Stomach (tissue), 8 donors: ENCODE measurements at regions not wholly inside any gene's neighbourhood (a gene's known extent, or its start where the extent isn't known, plus 50 kb on each side); places are given as distances from the start of the nearest gene placed in this dataset.

Experiments
- DNase-seq, 2 donors: peaks; one replicate each; pipeline versions ENCODE4 v3.0.0 to v3.0.0-alpha.2; 2013 to 2019
- H3K27ac ChIP-seq, 5 donors: fragments of 200-600 bp in 4 of 5; sonication (generic) in 4 of 5; one replicate each; pipeline ENCODE4 v1.5.1; 2013 to 2019; ENCODE audit warnings: mild to moderate bottlenecking in 1 of 5, moderate library complexity in 1 of 5
- H3K27me3 ChIP-seq, 3 donors: fragments of 200-600 bp; sonication (generic); one replicate each; pipeline ENCODE4 v1.5.1; 2017 to 2019; ENCODE audit warnings: mixed run types in 1 of 3
- H3K36me3 ChIP-seq, 4 donors: fragments of 200-600 bp; sonication (generic); 1 replicate in 3 of 4; 2 replicates in 1 of 4; pipeline ENCODE4 v1.5.1; 2016 to 2019
- H3K4me1 ChIP-seq, 4 donors: fragments of 200-600 bp; sonication (generic); one replicate each; pipeline ENCODE4 v1.5.1; 2016 to 2019
- H3K4me3 ChIP-seq, 4 donors: fragments of 200-600 bp; sonication (generic) in 3 of 4; one replicate each; pipeline ENCODE4 v1.5.1; 2016 to 2019; ENCODE audit warnings: mild to moderate bottlenecking in 1 of 4
- H3K9me3 ChIP-seq, 4 donors: fragments of 200-600 bp; sonication (generic); one replicate each; pipeline ENCODE4 v1.5.1; 2016 to 2019
- CTCF ChIP-seq, 7 experiments: fragments of 450-650 bp in 4 of 7; fragments of 200-600 bp in 3 of 7; sonication (generic) in 3 of 7; IDR thresholded peaks; one replicate each; pipeline ENCODE4 v1.5.1; 2016 to 2019; ENCODE audit warnings: antibody characterized with exemption in 7 of 7, control low read depth in 2 of 7, mild to moderate bottlenecking in 1 of 7
- EP300 ChIP-seq: sonication (generic); formaldehyde crosslinking; IDR thresholded peaks from one replicate; pipeline ENCODE4 v1.6.1; 2017; ENCODE audit warnings: antibody characterized with exemption
- POLR2A ChIP-seq, 4 donors: fragments of 450-650 bp; IDR thresholded peaks; one replicate each; pipeline ENCODE4 v1.6.1; 2016; ENCODE audit warnings: antibody characterized with exemption in 4 of 4, control low read depth in 2 of 4, mild to moderate bottlenecking in 1 of 4, moderate library complexity in 1 of 4
- POLR2AphosphoS5 ChIP-seq, 3 donors: sonication (generic); formaldehyde crosslinking; IDR thresholded peaks; one replicate each; pipeline ENCODE4 v1.6.1; 2016; ENCODE audit warnings: antibody characterized with exemption in 3 of 3
- WGBS, 5 donors: extraction: QIAGEN DNeasy Blood & Tissue Kit in 3 of 5; methylation state at CpG; one replicate each; pipeline versions ENCODE4 v1.1.5 to v1.1.7; 2013 to 2018; 5-methylcytosine and 5-hydroxymethylcytosine counted together
- intact Hi-C: fragments of 100-400 bp; cut with DNase I; formaldehyde crosslinking; loops from one replicate; pipeline ENCODE4 v1.15.1; 2023; ENCODE audit warnings: low total_unique reads
- donor health status: healthy with polysubstance abuse.
- donor health status: Bipolar disorder and iron deficiency.
- donor health status: healthy.

DNA sequence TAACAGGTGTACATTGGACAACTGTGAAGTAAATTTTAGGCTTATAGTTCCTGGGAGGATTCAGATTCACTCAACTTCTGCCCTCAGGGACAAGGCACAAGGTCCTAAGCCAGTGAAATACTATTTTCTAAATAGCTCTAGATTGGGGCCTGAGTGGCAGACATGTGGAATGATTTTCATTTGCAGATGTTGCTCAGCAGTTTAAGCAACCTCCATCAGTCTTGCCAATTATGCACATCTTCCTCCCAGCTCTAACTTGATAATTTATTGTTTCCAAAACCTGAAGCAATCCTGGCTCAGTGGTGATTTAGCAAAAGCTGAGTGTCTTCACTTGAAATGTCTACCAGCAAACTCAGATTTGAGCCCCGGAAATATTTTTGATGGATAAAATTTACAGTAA is 116.2 kb downstream of the SCP2D1 start:
- intact Hi-C loops: no loop called here
- no peak for DNase-seq
- Histone ChIP-seq H3K27ac (no peak overlapping the region), H3K4me3 (no peak overlapping the region), H3K9me3 (peaks cover 0 to 5% (median 0%) of the 10 kb centered on the region in 4 donors), H3K36me3 (no peaks in the 10 kb centered on the region), H3K27me3 (no peaks in the 10 kb centered on the region), H3K4me1 (no peaks in the 10 kb centered on the region)
- no peak for TF ChIP-seq EP300
- TF ChIP-seq POLR2A (IDR thresholded peaks at IDR 0.05): no peak
- WGBS, 5 donors: 94 to 100% (median 97%) methylated on average over 1 of the region's 1 CpG

- 76 to 86% (median 81%) methylated on average over 4 of the region's 4 CpGs for WGBS, 5 donors
- TF ChIP-seq EP300 (no peak), POLR2A (IDR thresholded peaks at IDR 0.05) (no peak), POLR2AphosphoS5 (IDR thresholded peaks at IDR 0.05) (no peak), CTCF (IDR thresholded peaks at IDR 0.05) (no peak)
Measured at GRCh38 chr20:18943542-18943941, 130.0 kb downstream of the SCP2D1 start.

DNA sequence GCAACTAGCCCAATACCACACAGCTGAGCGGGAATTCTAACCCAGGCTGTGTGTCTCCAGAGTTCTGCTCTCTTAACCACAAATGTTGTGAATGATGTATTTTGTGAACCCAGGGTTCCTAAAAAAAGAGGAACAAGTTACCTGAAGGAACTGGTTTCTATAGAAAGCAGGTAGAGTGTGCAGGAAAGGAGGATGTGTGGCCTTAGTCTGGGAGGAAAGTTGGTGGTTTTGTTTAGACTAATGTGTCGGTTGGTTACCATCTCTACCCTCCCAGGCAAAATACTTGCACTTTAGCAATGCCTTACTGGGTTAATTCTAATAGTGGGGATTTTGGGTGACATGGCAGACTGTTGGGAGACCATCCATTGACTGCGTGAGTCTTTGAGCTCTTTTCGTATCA is 143.3 kb downstream of the SCP2D1 start:
- TF ChIP-seq CTCF (IDR thresholded peaks at IDR 0.05) (no peak), EP300 (no peak), POLR2AphosphoS5 (IDR thresholded peaks at IDR 0.05) (no peak), POLR2A (IDR thresholded peaks at IDR 0.05) (no peak)

More at GRCh38 chr20:18943542-18943941, 130.0 kb downstream of the SCP2D1 start:
- Histone ChIP-seq H3K9me3 (no peaks in the 10 kb centered on the region), H3K27me3 (no peaks in the 10 kb centered on the region), H3K4me1 (no peaks in the 10 kb centered on the region), H3K36me3 (no peaks in the 10 kb centered on the region), H3K4me3 (no peak overlapping the region), H3K27ac (no peak overlapping the region)
- intact Hi-C loops: no loop called here
- DNase-seq: no peak

DNA sequence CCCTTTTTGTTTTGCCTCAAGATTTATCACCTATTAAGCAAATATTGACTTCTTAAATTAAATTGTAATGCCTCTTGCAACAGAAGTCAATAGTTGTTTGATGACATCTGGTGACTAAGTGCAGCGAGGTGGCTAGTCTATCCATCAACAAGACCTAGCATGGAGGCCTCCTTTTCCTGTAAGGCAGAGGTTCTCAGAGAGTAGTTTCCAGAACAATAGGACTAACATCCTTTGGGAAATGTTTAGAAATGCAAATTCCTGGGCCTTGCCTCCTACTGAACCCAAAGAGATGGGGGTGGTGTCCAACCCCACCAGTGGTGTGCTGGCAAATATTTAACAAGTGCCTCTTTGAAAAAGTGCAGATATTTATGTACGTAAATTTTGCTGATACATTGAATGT is 143.7 kb downstream of the SCP2D1 start:
- no peaks in the 10 kb centered on the region for H3K9me3 ChIP-seq
- TF ChIP-seq EP300: no peak
- TF ChIP-seq CTCF (IDR thresholded peaks at IDR 0.05): no peak
- intact Hi-C loops: no loop called here
- H3K4me3 ChIP-seq: no peak overlapping the region
- DNase-seq: no peak
- H3K27me3 ChIP-seq: no peaks in the 10 kb centered on the region
- WGBS, 5 donors: 49 to 61% (median 55%) methylated on average over 2 of the region's 2 CpGs
- no peaks in the 10 kb centered on the region for H3K36me3 ChIP-seq
- no peak overlapping the region for H3K27ac ChIP-seq
- no peaks in the 10 kb centered on the region for H3K4me1 ChIP-seq

More for the DNA sequence above, 143.3 kb downstream of the SCP2D1 start:
- Histone ChIP-seq H3K9me3 (no peaks in the 10 kb centered on the region), H3K4me3 (no peak overlapping the region), H3K4me1 (no peaks in the 10 kb centered on the region), H3K36me3 (no peaks in the 10 kb centered on the region), H3K27me3 (no peaks in the 10 kb centered on the region), H3K27ac (no peak overlapping the region)
- WGBS, 5 donors: 66 to 76% (median 69%) methylated on average over 4 of the region's 4 CpGs
- no peak for DNase-seq
- intact Hi-C loops: no loop called here

GRCh38 chr20:18971121-18971520 is 157.5 kb downstream of the SCP2D1 start:
- WGBS, 5 donors: 83 to 91% (median 86%) methylated on average over 5 of the region's 5 CpGs
- Histone ChIP-seq H3K9me3 (no peaks in the 10 kb centered on the region), H3K4me1 (no peaks in the 10 kb centered on the region), H3K27ac (no peak overlapping the region), H3K4me3 (no peak overlapping the region), H3K36me3 (no peaks in the 10 kb centered on the region), H3K27me3 (no peaks in the 10 kb centered on the region)
- TF ChIP-seq EP300 (no peak), POLR2A (IDR thresholded peaks at IDR 0.05) (no peak)
- intact Hi-C loops: no loop called here
- no peak for DNase-seq

DNA sequence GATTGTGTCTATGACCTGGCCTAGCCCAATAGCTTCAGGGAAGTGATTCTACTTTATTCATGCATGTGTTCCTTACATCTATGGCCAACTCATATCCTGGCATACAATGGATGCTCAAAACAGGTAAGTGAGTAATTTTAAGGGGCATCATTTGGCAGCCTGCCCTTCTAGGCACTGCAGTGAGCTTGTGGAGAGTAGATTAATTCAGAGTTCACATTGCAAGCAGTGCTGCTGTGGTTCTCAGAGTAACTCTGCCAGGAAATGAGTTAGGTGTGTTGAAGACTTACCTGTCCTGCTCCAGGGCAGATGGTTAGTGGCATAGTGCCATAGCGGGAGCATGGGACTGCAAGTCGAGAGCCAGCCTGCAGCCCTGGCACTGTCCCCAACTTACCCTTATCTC is 158.0 kb downstream of the SCP2D1 start:
- Histone ChIP-seq H3K4me1 (no peaks in the 10 kb centered on the region), H3K36me3 (no peaks in the 10 kb centered on the region), H3K27me3 (no peaks in the 10 kb centered on the region), H3K27ac (no peak overlapping the region), H3K9me3 (no peaks in the 10 kb centered on the region), H3K4me3 (no peak overlapping the region)
- DNase-seq: no peak
- intact Hi-C loops: no loop called here
- WGBS, 5 donors: 51 to 83% (median 77%) methylated on average over 2 of the region's 2 CpGs
- TF ChIP-seq POLR2A (IDR thresholded peaks at IDR 0.05) (no peak), EP300 (no peak), POLR2AphosphoS5 (IDR thresholded peaks at IDR 0.05) (no peak)
